ENCODE measurements at regions not wholly inside any gene's neighbourhood (a gene's known extent, or its start where the extent isn't known, plus 50 kb on each side); places are given as distances from the start of the nearest gene placed in this dataset.

GRCh38 chr5:34564710-34565235, 91.4 kb upstream of the RAI14 start:
- CTCF ChIA-PET: no interaction called here
- Mint-ChIP-seq H3K36me3 (no peaks in the 10 kb centered on the region), H3K27ac (no peak overlapping the region)

GRCh38 chr5:34570143-34570542, 86.0 kb upstream of the RAI14 start:
- no peaks in the 10 kb centered on the region for H3K36me3 Mint-ChIP-seq
- H3K9me3 Mint-ChIP-seq: no peaks in the 10 kb centered on the region
- CTCF ChIA-PET: no interaction called here
- H3K27me3 Mint-ChIP-seq: no peaks in the 10 kb centered on the region
- H3K4me3 Mint-ChIP-seq: no peak overlapping the region
- no peak overlapping the region for H3K27ac Mint-ChIP-seq
- no peaks in the 10 kb centered on the region for H3K4me1 Mint-ChIP-seq
- DNase-seq: no peak

More at GRCh38 chr5:34564710-34565235, 91.4 kb upstream of the RAI14 start:
- Mint-ChIP-seq H3K4me3 (no peak overlapping the region), H3K27me3 (no peaks in the 10 kb centered on the region), H3K9me3 (no peaks in the 10 kb centered on the region), H3K4me1 (no peaks in the 10 kb centered on the region)
- no peak for DNase-seq

- H3K4me1 Mint-ChIP-seq: no peaks in the 10 kb centered on the region
- H3K27ac Mint-ChIP-seq: no peak overlapping the region
- no peak overlapping the region for H3K4me3 Mint-ChIP-seq
- CTCF ChIA-PET: no interaction called here
- no peak for DNase-seq
- no peaks in the 10 kb centered on the region for H3K9me3 Mint-ChIP-seq
- H3K36me3 Mint-ChIP-seq: no peaks in the 10 kb centered on the region
- H3K27me3 Mint-ChIP-seq: no peaks in the 10 kb centered on the region
These were observed 85.1 kb upstream of the RAI14 start for GRCh38 chr5:34570721-34571676.

GRCh38 chr5:34571677-34572041, 84.5 kb upstream of the RAI14 start:
- Mint-ChIP-seq H3K4me3 (no peak overlapping the region), H3K36me3 (no peaks in the 10 kb centered on the region), H3K27me3 (no peaks in the 10 kb centered on the region), H3K4me1 (no peaks in the 10 kb centered on the region), H3K27ac (no peak overlapping the region), H3K9me3 (no peaks in the 10 kb centered on the region)
- CTCF ChIA-PET: no interaction called here
- no peak for DNase-seq

- Mint-ChIP-seq H3K27me3 (no peaks in the 10 kb centered on the region), H3K36me3 (no peaks in the 10 kb centered on the region), H3K4me1 (no peaks in the 10 kb centered on the region), H3K27ac (no peak overlapping the region), H3K9me3 (no peaks in the 10 kb centered on the region), H3K4me3 (no peak overlapping the region)
- DNase-seq: no peak
- CTCF ChIA-PET: no interaction called here
These were observed 81.1 kb upstream of the RAI14 start for GRCh38 chr5:34574936-34575467.

GRCh38 chr5:34576891-34577666, 79.0 kb upstream of the RAI14 start:
- CTCF ChIA-PET: no interaction called here
- Mint-ChIP-seq H3K27me3 (no peaks in the 10 kb centered on the region), H3K36me3 (no peaks in the 10 kb centered on the region), H3K27ac (no peak overlapping the region), H3K9me3 (no peaks in the 10 kb centered on the region), H3K4me3 (no peak overlapping the region), H3K4me1 (no peaks in the 10 kb centered on the region)
- DNase-seq: no peak

GRCh38 chr5:34578962-34579361, 77.2 kb upstream of the RAI14 start:
- Mint-ChIP-seq H3K4me1 (no peaks in the 10 kb centered on the region), H3K9me3 (no peaks in the 10 kb centered on the region), H3K4me3 (no peak overlapping the region), H3K36me3 (no peaks in the 10 kb centered on the region), H3K27ac (no peak overlapping the region), H3K27me3 (no peaks in the 10 kb centered on the region)
- CTCF ChIA-PET: no interaction called here
- no peak for DNase-seq

GRCh38 chr5:34580983-34581382, 75.1 kb upstream of the RAI14 start:
- Mint-ChIP-seq H3K36me3 (no peaks in the 10 kb centered on the region), H3K27ac (no peak overlapping the region), H3K4me3 (no peak overlapping the region), H3K4me1 (no peaks in the 10 kb centered on the region), H3K27me3 (no peaks in the 10 kb centered on the region), H3K9me3 (no peaks in the 10 kb centered on the region)
- no peak for DNase-seq
- CTCF ChIA-PET: no interaction called here

- Mint-ChIP-seq H3K9me3 (no peaks in the 10 kb centered on the region), H3K4me1 (no peaks in the 10 kb centered on the region), H3K4me3 (no peak overlapping the region), H3K27ac (no peak overlapping the region), H3K36me3 (no peaks in the 10 kb centered on the region), H3K27me3 (peaks cover 4% of the 10 kb centered on the region)
- CTCF ChIA-PET: interaction anchor here (1.0 to 1.2 kb wide), 2 partner anchors 42 to 44 kb away, joined by 3 read pairs; no protein-coding TSS in a partner anchor
- no peak for DNase-seq
These were observed 73.8 kb upstream of the RAI14 start for GRCh38 chr5:34582371-34582770.

- H3K36me3 Mint-ChIP-seq: no peaks in the 10 kb centered on the region
- H3K27ac Mint-ChIP-seq: no peak overlapping the region
- DNase-seq: no peak
- H3K4me1 Mint-ChIP-seq: no peaks in the 10 kb centered on the region
- peaks cover 4% of the 10 kb centered on the region for H3K27me3 Mint-ChIP-seq
- CTCF ChIA-PET: interaction anchor here (1.0 to 1.2 kb wide), 2 partner anchors 43 to 45 kb away, joined by 3 read pairs; no protein-coding TSS in a partner anchor
- no peaks in the 10 kb centered on the region for H3K9me3 Mint-ChIP-seq
- no peak overlapping the region for H3K4me3 Mint-ChIP-seq
These were observed 73.0 kb upstream of the RAI14 start for GRCh38 chr5:34583167-34583566.

GRCh38 chr5:34584165-34584564, 72.0 kb upstream of the RAI14 start:
- Mint-ChIP-seq H3K9me3 (no peaks in the 10 kb centered on the region), H3K4me1 (no peaks in the 10 kb centered on the region), H3K27ac (no peak overlapping the region), H3K4me3 (no peak overlapping the region), H3K36me3 (no peaks in the 10 kb centered on the region), H3K27me3 (peaks cover 4% of the 10 kb centered on the region)
- CTCF ChIA-PET: no interaction called here
- DNase-seq: no peak

- Mint-ChIP-seq H3K27ac (no peak overlapping the region), H3K4me3 (no peak overlapping the region), H3K36me3 (no peaks in the 10 kb centered on the region), H3K27me3 (peaks cover 4% of the 10 kb centered on the region), H3K4me1 (no peaks in the 10 kb centered on the region), H3K9me3 (no peaks in the 10 kb centered on the region)
- DNase-seq: no peak
- CTCF ChIA-PET: no interaction called here
These were observed 70.5 kb upstream of the RAI14 start for GRCh38 chr5:34585601-34586104.

GRCh38 chr5:34586117-34586885, 69.8 kb upstream of the RAI14 start:
- CTCF ChIA-PET: interaction anchor here (0.6 kb wide), 1 partner anchor 87 kb away, joined by 3 read pairs; no protein-coding TSS in a partner anchor

More at GRCh38 chr5:34586117-34586885, 69.8 kb upstream of the RAI14 start:
- Mint-ChIP-seq H3K36me3 (no peaks in the 10 kb centered on the region), H3K27ac (no peak overlapping the region), H3K9me3 (no peaks in the 10 kb centered on the region), H3K4me1 (no peaks in the 10 kb centered on the region), H3K27me3 (peaks cover 4% of the 10 kb centered on the region), H3K4me3 (no peak overlapping the region)
- DNase-seq: no peak
